Hepatic stellate cell (primary cell): ENCODE measurements at regions not wholly inside any gene's neighbourhood (a gene's known extent, or its start where the extent isn't known, plus 50 kb on each side); places are given as distances from the start of the nearest gene placed in this dataset.

Experiments used
- DNase-seq: peaks from one replicate; pipeline ENCODE4 v3.0.0; 2011; ENCODE audit warnings: low spot score

DNA sequence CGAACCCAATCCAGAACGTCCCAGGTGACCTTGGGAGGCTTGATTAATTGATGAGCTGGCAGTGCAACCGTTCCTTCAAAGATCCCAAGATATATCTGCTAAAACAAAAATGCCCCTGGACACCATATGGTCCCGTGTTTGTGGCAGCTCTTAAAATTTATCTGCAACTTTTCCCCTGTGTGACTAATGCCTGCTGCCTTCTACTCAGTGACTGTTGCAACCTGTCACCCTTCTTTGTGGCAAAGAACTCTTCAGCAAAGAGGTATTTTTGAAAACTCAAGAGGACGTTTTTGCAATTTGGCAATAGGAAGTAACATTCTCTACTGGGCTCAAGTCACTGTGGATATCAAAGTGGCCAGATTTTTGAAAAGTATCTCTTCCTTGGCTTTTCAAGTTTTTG is 75.8 kb upstream of the SOD3 start:
- no peak for DNase-seq

DNA sequence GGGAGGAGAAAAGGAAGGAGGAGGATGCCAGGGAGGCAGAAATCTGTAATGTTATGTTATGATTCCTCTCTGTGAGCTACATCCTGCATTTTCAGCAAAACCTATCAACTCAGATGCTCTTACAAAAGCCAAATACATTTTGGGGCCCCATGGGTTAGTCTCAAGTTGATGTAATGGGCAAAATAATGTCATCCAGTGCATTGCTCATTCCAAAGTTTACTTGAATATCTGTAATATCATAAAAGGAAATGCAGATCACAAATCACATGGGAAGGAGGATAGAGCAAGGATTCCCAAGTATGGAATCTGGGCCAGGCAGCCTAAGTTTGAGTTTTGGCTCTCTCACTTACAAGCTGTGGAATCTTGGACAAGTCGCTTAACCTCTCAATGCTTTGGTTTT is 74.9 kb upstream of the SOD3 start:
- no peak for DNase-seq

GRCh38 chr4:24720979-24721378 is 74.4 kb upstream of the SOD3 start:
- DNase-seq: no peak

DNA sequence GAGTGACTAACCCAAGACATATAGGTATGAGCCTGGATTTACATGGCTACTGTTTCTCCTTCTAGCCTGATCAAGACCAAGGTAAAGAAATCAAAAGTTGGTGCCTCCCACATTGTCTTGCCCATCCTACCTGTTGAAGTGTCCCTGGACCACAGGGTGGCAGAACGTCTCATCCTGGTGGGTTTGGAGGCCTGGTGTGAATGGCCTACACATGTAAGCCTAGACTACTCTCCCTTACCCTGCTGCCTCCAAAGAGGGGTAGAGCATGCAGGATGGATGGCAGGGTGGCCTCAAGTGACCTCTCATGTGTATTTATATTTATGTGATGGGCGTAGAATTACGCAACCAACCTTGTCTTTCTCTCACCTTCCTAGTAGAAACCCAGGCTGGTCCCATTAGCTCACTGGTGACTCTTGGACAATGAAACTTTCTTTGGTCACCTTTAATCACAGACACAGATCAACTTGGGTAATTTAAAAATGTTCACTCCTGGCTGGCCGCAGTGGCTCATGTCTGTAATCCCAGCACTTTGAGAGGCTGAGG is 73.3 kb upstream of the SOD3 start:
- DNase-seq: no peak

DNA sequence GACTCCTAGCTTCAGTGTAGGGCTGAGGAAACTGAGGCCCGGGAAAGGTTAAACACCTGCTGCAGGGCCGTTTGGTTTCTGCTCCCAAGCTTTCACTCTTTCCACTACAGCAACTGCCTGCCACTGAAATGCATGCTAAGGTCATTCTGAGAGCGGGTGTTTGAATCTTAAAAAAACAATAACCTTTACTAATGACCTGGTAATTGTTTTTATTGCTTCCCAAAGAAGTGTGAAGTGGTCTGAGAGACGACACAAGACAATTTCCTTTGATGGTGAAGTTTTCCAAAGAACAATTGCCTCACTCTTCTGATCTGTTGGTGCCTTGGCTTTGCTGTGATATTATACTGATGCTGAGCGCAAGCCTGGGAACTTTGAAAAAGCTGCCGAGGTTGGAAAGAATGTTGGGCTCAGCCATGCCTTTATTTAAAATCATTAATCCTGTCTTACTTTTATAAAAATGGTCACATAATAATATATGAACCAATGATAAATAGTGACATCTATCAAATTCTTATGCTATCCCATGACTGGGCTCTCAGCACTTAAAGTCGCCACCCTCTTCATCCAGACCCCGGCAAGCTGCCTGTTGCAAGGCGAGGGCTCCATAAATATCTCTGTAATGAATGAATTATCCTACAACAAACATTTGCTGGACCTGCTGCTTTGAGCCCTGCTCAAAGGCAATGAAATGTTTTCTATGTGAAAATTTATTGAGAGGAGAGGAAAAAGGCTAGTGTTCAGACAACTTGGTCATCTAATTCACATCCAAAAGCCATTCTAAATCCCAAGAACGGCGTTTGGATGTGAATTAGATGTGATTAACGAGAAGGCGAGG is 67.8 kb upstream of the SOD3 start:
- no peak for DNase-seq

DNA sequence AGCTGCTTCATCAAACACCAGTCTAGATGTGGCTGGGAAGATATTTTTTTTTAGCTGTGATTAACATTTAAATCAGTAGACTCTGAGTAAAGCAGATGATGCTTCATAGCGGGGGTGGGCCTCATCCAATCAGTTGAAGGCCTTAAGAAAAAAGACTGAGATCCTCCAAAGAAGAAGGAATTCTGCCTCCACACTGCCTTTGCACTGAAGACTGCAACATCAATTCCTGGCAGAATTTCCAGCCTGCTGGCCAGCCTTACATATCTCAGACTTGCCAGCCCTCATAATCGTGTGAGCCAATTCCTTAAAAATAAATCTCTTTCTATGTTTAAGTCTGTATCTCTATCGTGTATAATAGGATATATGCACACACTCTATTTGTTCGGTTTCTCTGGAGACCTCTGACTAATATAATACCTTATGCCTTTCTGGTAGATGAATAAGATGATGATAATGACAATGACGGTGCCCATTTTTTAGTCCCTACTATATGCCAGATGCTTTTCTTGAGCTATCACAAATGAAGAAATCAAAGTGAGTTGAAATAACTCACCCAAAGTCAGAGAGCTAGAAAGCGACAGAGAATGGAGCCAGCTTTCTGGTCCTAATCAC is 66.1 kb upstream of the SOD3 start:
- no peak for DNase-seq

DNA sequence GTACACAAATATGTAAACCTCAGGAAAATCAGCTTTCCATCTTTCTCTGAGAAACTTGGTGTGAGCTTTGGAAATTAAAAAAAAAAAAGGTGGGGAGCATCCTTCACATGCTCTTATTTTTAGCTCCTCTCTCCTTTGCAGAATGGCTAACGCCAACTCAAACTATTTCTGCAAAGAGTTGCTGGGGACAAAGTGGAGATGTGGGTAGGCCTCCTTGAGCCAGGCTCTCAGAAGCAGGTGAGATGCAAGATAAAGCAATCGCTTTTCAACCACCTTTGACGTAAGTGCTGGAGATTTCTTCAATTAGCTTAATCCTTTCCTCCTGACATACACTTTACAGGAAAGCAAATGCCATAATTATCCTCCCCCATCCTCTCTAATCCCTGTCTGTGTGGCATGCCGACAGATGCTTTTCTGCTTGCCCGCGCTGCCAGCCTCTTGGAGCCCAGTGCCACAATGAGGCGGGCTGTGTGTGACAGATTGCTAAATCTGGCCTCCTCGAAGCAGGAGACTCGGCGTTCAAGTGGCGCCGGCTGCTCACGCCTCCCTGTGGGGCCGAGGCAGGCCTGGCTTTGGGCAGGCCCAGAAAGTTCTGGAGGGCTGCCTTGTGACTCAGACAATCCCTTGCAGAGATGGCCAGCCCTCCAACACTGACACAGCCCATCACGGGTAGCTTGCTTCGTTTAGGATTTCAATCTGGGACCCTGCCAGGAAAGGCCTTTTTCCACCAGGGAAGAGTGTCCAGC is 64.9 kb upstream of the SOD3 start:
- DNase-seq: no peak

DNA sequence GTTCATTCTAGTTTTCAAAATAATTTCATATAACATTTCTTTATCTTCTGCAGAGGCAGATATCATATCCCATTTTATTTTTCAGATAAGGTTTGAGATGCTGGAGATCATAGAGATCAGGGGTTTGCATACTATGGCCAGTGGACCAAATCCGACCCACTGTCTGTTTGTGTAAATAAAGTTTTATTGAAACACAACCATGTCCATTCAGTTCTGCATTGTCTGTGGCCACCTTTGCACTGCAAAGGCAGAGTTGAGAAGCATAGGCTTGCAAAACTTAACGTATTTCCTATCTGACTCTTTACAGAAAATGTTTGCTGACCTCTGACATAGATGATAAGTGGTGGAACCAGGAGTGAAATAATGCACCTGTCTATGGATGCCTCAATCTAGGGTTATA is 63.9 kb upstream of the SOD3 start:
- no peak for DNase-seq

DNA sequence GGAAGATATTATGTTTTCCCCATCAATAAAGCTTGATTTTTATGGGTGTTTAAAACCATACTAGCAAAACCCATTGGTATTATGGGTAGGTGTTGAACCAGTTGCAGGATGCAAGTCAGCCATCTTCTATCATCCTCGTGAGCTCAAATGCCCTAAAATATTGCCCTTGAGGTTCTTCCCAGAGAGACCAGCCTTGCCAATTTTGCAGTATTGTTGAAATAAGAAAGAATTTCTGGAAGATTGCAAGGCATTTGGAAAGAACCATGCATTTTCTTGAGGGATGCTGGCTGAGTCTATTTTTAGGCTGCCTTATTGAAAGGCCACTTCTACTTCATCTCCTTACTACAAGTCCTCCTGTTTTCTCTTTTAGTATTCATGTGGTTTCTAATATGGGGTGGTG is 60.9 kb upstream of the SOD3 start:
- DNase-seq: no peak

- DNase-seq: peak; percentile 8
Observed at GRCh38 chr4:24736066-24736465, 59.3 kb upstream of the SOD3 start.

GRCh38 chr4:24741910-24742309 is 53.5 kb upstream of the SOD3 start:
- DNase-seq: no peak

DNA sequence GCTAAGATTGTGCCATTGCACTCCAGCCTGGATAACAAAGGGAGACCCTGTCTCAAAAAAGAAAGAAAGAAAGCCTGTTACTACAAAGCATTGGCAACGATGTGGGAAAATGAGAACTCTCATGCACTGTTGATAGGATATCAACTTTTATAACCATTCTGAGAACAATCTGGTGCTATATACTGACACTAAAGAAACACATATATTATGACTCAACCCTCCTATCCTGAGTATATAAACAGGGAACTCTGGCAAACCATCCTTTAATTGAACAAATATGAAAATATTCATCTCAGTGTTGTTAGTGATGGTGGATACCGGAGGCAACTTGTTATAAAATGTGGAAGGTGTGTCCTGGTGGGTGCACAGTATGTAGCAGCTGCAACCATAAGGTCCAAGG is 53.0 kb upstream of the SOD3 start:
- no peak for DNase-seq

DNA sequence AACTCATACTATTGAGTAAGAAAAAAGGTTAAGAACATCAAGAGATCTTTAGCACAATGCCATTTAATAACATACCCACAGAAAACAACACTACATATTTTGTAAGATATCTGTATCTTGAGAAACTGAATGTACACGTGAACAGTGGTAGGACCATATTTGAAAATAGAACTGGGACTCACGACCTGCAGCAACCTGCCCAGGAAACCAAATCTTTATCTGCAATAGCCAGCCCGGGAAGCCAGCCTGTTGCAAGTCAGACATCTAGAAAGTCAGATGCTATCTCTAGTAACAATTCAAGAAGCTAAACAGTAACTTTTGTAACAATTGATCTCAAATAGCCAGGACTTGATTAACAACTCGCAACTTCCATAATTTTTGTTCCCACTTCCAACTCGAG is 52.6 kb upstream of the SOD3 start:
- DNase-seq: no peak

DNA sequence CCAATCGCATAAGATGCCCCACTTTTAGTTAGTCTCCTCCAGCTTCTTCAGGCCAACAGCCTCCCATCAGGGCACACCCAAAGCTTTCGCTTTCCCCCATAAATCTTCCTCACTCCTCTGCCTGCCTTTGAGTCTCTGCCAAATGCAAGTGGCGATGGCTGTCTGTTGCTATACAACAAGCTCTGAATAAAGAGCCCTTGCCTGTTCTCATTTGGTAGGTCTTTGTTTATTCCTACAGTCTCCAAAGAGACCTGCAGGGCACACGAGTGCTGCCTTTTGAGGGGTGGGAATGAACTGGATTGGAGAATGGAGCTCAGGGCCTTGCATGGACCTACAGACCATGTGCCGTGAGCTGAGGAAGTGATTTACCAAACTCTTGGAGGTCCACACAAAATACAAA is 52.2 kb upstream of the SOD3 start:
- no peak for DNase-seq

GRCh38 chr4:24743927-24744326 is 51.4 kb upstream of the SOD3 start:
- DNase-seq: no peak

DNA sequence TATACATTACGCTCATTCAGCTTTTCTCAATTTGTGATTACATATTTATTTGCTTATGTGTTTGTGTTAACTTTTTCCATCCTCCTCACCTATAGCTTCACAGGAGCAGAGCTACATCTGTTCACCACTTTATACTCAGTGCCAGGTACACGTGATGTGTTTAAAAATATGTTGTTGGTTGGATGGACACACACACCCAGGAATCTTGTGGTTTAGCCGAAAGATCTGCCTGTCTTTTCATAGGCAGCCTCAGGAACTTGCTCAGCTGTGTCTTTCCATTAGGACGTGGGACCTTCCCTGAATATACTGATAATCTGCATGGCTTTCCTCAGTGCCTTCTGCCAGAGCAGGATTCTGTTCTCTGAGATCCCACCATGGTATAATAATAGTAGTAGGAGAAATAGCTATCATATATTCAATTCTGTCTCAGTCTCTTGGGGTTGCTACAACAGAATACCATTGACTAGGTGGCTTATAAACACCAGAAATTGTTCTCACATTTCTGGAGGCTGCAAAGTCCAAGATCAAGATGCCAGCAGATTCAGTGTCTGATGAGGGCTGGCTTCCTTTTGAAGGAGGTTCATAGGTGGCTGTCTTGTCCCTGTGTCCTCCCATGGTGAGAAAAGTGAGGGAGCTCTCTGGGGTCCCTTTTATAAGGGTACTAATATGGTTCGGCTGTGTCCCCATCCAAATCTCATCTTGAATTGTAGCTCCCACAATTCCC is 50.0 kb upstream of the SOD3 start:
- DNase-seq: no peak
